OCI-LY7 (cell line): ENCODE measurements at regions not wholly inside any gene's neighbourhood (a gene's known extent, or its start where the extent isn't known, plus 50 kb on each side); places are given as distances from the start of the nearest gene placed in this dataset.

Experiments used
- BruUV-seq: library from RNA; stranded (reverse); fragments of 400-500 nt; replicated peaks from 2 replicates; lab custom pipeline; 2021; lab: Mats Ljungman, UMichigan
- CTCF ChIA-PET: fragments of 300-600 bp; sonication (Branson Sonifier 250); formaldehyde crosslinking; loops from one replicate; lab custom pipeline; 2022; ENCODE audit warnings: antibody characterized with exemption; ENCODE audit not compliant: unreplicated experiment; lab: Charles Lee
- POLR2A ChIA-PET: fragments of 300-600 bp; sonication (Branson Sonifier 250); formaldehyde crosslinking; loops from one replicate; lab custom pipeline; 2022; ENCODE audit warnings: antibody characterized with exemption; lab: Charles Lee
- DNase-seq: peaks from one replicate; pipeline ENCODE4 v3.0.0-alpha.2; 2015; ENCODE audit warnings: low spot score
- H2AFZ ChIP-seq: fragments of 200-600 bp; sonication (generic), shearing (Covaris generic); 2 replicates; pipeline ENCODE4 v1.6.1; 2014; ENCODE audit warnings: mild to moderate bottlenecking, antibody characterized with exemption, low read length, moderate library complexity
- H3K27ac ChIP-seq: fragments of 200-600 bp; sonication (generic); 2 replicates; pipeline ENCODE4 v1.5.1; 2014; ENCODE audit warnings: mixed run types, low read depth, mild to moderate bottlenecking, moderate library complexity, low read length, inconsistent platforms; ENCODE audit not compliant: poor library complexity, severe bottlenecking
- H3K36me3 ChIP-seq: fragments of 200-600 bp; sonication (generic); 2 replicates; pipeline ENCODE4 v1.6.1; 2014; ENCODE audit warnings: mild to moderate bottlenecking, antibody characterized with exemption, low read length, moderate library complexity, mixed read lengths; ENCODE audit not compliant: insufficient read depth
- H3K4me1 ChIP-seq: fragments of 200-600 bp; sonication (generic); 2 replicates; pipeline ENCODE4 v1.5.1; 2014; ENCODE audit warnings: mild to moderate bottlenecking, low read length; ENCODE audit not compliant: insufficient read depth, poor library complexity, severe bottlenecking
- H3K4me2 ChIP-seq: fragments of 200-600 bp; sonication (generic); 2 replicates; pipeline ENCODE4 v1.6.1; 2014; ENCODE audit warnings: mild to moderate bottlenecking, low read length
- H3K4me3 ChIP-seq: fragments of 200-600 bp; sonication (generic); 2 replicates; pipeline ENCODE4 v1.5.1; 2014; ENCODE audit warnings: mild to moderate bottlenecking, low read depth, low read length; ENCODE audit not compliant: poor library complexity, severe bottlenecking
- H3K79me2 ChIP-seq: fragments of 200-600 bp; sonication (generic); 2 replicates; pipeline ENCODE4 v1.6.1; 2016; ENCODE audit warnings: low read depth, mild to moderate bottlenecking, low read length, moderate library complexity, mixed read lengths; ENCODE audit not compliant: insufficient read depth
- H3K9me2 ChIP-seq: fragments of 200-600 bp; sonication (generic); 2 replicates; pipeline ENCODE4 v1.6.1; 2016; ENCODE audit warnings: mild to moderate bottlenecking, low read length, mixed read lengths; ENCODE audit not compliant: insufficient read depth
- H3K9me3 ChIP-seq: fragments of 200-600 bp; sonication (generic); 2 replicates; pipeline ENCODE4 v1.6.1; 2014; ENCODE audit warnings: mild to moderate bottlenecking, mixed run types, low read length, mixed read lengths
- H4K20me1 ChIP-seq: fragments of 200-600 bp; sonication (generic); 2 replicates; pipeline ENCODE4 v1.6.1; 2014; ENCODE audit warnings: mild to moderate bottlenecking, antibody characterized with exemption, low read length, moderate library complexity, mixed read lengths; ENCODE audit not compliant: insufficient read depth
- EZH2phosphoT487 ChIP-seq: fragments of 200-600 bp; sonication (generic); IDR thresholded peaks from 2 replicates; pipeline ENCODE4 v1.6.1; 2018; ENCODE audit warnings: low read depth, borderline replicate concordance, mild to moderate bottlenecking, mixed run types, antibody characterized with exemption, low read length, moderate library complexity, mixed read lengths
- intact Hi-C: fragments of 100-400 bp; cut with micrococcal nuclease; formaldehyde crosslinking; loops from one replicate; pipeline ENCODE4 v1.10.0; 2022; ENCODE audit not compliant: unreplicated experiment
- TF ChIP-seq, protein P1 (sequence below): fragments of 200-600 bp; sonication (generic); conservative IDR thresholded peaks from 2 replicates; pipeline ENCODE4 v1.5.1; 2014; ENCODE audit warnings: mild to moderate bottlenecking, antibody characterized with exemption, low read length, moderate library complexity, mixed read lengths

DNA sequence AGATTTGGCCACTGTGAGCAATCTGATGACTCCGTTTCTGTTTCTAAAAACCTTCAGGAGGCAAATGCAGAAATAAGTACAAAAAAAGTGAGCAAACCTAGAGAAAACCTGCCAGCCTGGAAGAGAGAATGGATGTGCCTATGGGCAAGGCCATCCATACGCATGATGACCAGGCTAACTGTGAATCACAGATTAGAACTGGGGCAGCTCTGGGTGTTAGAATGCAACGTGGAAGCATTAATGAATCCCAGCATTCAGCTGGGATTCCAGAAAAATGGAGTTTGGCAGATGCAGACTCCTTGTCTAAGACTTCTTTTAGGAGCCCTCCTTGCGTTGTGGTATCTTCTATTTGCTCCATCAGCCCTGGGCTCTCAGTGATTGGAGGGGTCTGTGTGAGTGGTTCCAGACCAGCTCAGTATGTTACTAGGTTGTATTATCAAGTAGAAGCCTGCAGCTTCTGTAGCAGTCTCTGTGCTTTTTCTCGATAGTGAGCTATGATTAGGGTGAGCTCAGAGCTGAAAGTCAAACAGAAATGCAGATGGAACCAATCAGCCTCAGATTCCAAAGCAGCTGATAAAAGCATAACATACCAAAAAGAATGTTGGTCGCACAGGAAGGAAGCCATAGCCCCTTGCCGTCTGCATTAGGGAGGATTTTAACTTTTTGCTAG, 154.0 kb downstream of the PSMG1 start:
- no peak overlapping the region for H3K4me2 ChIP-seq
- TF ChIP-seq, protein P1, sequence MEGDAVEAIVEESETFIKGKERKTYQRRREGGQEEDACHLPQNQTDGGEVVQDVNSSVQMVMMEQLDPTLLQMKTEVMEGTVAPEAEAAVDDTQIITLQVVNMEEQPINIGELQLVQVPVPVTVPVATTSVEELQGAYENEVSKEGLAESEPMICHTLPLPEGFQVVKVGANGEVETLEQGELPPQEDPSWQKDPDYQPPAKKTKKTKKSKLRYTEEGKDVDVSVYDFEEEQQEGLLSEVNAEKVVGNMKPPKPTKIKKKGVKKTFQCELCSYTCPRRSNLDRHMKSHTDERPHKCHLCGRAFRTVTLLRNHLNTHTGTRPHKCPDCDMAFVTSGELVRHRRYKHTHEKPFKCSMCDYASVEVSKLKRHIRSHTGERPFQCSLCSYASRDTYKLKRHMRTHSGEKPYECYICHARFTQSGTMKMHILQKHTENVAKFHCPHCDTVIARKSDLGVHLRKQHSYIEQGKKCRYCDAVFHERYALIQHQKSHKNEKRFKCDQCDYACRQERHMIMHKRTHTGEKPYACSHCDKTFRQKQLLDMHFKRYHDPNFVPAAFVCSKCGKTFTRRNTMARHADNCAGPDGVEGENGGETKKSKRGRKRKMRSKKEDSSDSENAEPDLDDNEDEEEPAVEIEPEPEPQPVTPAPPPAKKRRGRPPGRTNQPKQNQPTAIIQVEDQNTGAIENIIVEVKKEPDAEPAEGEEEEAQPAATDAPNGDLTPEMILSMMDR: no peak
- no peak for TF ChIP-seq EZH2phosphoT487
- no peaks in the 10 kb centered on the region for H4K20me1 ChIP-seq
- H3K4me1 ChIP-seq: no peaks in the 10 kb centered on the region
- no peaks in the 10 kb centered on the region for H3K9me2 ChIP-seq
- no peak for DNase-seq
- peaks cover 5% of the 10 kb centered on the region; the same call in 1 of the 2 replicates for H3K9me3 ChIP-seq
- H3K36me3 ChIP-seq: no peaks in the 10 kb centered on the region
- no peak overlapping the region for H3K4me3 ChIP-seq
- ChIA-PET POLR2A (interaction anchor here (0.9 kb wide), 1 partner anchor 310 kb away, joined by 4 read pairs; no protein-coding TSS in a partner anchor), CTCF (no interaction called here)
- no TSS peak for BruUV-seq
- no peak overlapping the region for H2AFZ ChIP-seq
- intact Hi-C loops: no loop called here
- H3K79me2 ChIP-seq: no peaks in the 10 kb centered on the region
- H3K27ac ChIP-seq: no peak overlapping the region

GRCh38 chr21:39025198-39025597, 158.1 kb downstream of the PSMG1 start:
- Histone ChIP-seq H3K4me2 (no peak overlapping the region), H3K9me3 (peaks cover 5% of the 10 kb centered on the region; the same call in 1 of the 2 replicates), H3K9me2 (no peaks in the 10 kb centered on the region), H3K4me1 (no peaks in the 10 kb centered on the region), H2AFZ (no peak overlapping the region), H3K4me3 (no peak overlapping the region), H3K27ac (no peak overlapping the region), H3K79me2 (no peaks in the 10 kb centered on the region), H3K36me3 (no peaks in the 10 kb centered on the region), H4K20me1 (no peaks in the 10 kb centered on the region)
- POLR2A ChIA-PET: interaction anchor here (0.5 kb wide), 1 partner anchor 224 kb away, joined by 3 read pairs; no protein-coding TSS in a partner anchor
- no peak for DNase-seq
- TF ChIP-seq, protein P1: no peak
- TF ChIP-seq EZH2phosphoT487: no peak
- no TSS peak for BruUV-seq
- intact Hi-C loops: no loop called here
- CTCF ChIA-PET: no interaction called here

DNA sequence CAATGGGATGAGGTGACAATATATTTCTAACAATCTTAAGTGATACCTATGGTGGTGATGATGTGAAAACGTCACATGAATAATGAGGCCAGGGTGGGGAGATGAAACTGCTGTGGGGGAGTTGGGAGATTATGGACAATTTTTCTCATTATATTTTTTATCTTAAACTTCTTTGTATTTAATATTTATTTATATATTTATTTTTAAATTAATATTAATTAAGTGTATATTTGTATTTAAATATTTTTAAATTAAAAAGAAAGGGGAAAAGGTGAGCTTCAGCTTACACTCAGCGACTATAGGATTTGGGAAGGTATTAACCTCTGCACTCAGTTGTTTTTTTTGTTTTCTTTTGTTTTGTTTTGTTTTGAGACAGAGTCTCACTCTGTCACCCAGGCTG, 158.7 kb downstream of the PSMG1 start:
- POLR2A ChIA-PET: interaction anchor here (0.6 kb wide), 1 partner anchor 351 kb away, joined by 3 read pairs; no protein-coding TSS in a partner anchor
- intact Hi-C loops: no loop called here
- Histone ChIP-seq H3K9me3 (peaks cover 5% of the 10 kb centered on the region; the same call in 1 of the 2 replicates), H3K4me2 (no peak overlapping the region), H2AFZ (no peak overlapping the region), H3K9me2 (no peaks in the 10 kb centered on the region), H3K36me3 (no peaks in the 10 kb centered on the region), H4K20me1 (no peaks in the 10 kb centered on the region), H3K79me2 (no peaks in the 10 kb centered on the region), H3K4me3 (no peak overlapping the region), H3K4me1 (no peaks in the 10 kb centered on the region), H3K27ac (no peak overlapping the region)
- TF ChIP-seq, protein P1: no peak
- no peak for TF ChIP-seq EZH2phosphoT487
- no peak for DNase-seq
- BruUV-seq: no TSS peak
- CTCF ChIA-PET: no interaction called here
